Muscle of leg (tissue), 3 donors: ENCODE measurements at regions not wholly inside any gene's neighbourhood (a gene's known extent, or its start where the extent isn't known, plus 50 kb on each side); places are given as distances from the start of the nearest gene placed in this dataset.

Experiments
- DNase-seq: peaks from one replicate; pipeline ENCODE4 v3.0.0; 2013
- H3K27ac ChIP-seq: one replicate; pipeline ENCODE4 v1.5.1; 2013; ENCODE audit warnings: mild to moderate bottlenecking, low read length, control low read depth
- H3K27me3 ChIP-seq: one replicate; pipeline ENCODE4 v1.6.1; 2013; ENCODE audit warnings: low read length; ENCODE audit not compliant: control insufficient read depth, insufficient read depth
- H3K36me3 ChIP-seq: one replicate; pipeline ENCODE4 v1.6.1; 2013; ENCODE audit warnings: low read length; ENCODE audit not compliant: control insufficient read depth, insufficient read depth
- H3K4me1 ChIP-seq: one replicate; pipeline ENCODE4 v1.6.1; 2013; ENCODE audit warnings: low read length; ENCODE audit not compliant: control insufficient read depth, insufficient read depth
- H3K4me3 ChIP-seq: one replicate; pipeline ENCODE4 v1.5.1; 2013; ENCODE audit warnings: low read length, control low read depth
- H3K9me3 ChIP-seq: replicated peaks from 2 replicates; pipeline ENCODE4 v1.6.1; 2013; ENCODE audit warnings: low read depth, low read length; ENCODE audit not compliant: control insufficient read depth
- WGBS: methylation state at CpG from one replicate; pipeline ENCODE4 v1.1.5; 2013; ENCODE audit warnings: missing lambda C conversion rate; ENCODE audit not compliant: insufficient coverage; 5-methylcytosine and 5-hydroxymethylcytosine counted together

DNA sequence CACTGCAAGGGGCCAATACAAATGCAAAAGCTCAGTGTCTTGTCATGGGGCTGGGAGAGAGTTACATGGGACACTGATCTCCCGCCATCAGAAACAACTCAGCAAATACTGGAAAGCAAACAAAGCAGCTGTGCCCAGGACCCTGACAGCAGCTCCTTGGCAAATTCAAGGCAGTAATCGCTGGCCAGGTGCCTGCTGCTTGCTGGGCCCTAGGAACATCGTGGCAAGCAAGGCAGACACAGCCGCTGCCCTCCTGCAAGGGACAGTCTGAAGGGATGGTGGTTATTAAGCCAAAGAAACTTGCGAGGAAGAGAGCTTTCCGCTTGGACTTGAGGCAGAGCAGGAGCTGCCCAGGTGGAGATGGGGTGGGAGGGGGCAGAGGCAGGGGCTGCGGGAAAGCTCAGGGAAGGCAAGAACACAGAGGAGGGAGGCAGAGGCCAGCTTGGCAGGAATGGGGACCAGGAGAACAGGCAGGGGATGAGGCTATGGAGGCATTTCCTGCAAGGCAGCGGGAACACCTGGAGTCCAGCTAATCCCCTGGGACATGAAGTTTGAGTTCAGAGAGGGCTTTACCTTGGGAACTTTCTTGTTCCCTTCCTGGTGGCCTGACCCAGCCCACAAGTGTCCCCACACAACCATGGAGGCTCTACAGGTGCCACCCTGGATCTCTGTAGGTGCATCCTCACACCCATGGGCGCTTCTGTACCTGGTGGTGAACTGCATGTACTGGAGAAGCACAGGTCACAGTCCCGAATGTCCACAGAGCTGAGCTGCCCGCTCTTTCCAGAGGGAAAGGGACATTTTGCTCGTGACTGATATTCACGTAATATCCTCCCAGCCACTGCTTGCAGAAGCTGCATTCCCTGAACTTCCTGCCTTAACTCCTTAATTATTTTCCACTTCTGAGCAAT, 78.7 kb upstream of the ATP2B2 start:
- Histone ChIP-seq H3K27me3 (peaks cover 2% of the 10 kb centered on the region), H3K27ac (no peak overlapping the region), H3K4me1 (no peaks in the 10 kb centered on the region), H3K4me3 (no peak overlapping the region), H3K9me3 (no peaks in the 10 kb centered on the region), H3K36me3 (no peaks in the 10 kb centered on the region)
- DNase-seq: no peak
- 61% methylated on average over 13 of the region's 13 CpGs for WGBS

DNA sequence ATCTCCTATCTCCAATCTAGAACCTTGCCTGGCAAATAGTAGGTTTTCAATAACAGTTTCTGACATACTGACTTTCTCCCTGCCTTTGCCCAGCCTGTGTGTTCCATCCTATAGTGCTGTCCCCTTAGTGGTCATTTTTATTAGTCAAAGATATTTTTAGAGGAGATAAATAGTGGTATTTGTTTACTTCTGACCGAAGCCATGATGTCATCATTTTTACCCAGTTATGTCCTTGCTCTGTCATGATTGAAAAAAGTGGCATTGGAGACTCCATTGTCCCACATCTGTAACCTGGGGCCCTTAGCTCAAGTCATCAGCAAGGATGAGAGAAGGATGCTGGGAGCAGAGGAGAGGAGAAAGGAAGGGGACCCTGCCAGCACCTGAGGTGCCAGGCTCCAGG, 80.6 kb upstream of the ATP2B2 start:
- DNase-seq: no peak
- H3K36me3 ChIP-seq: no peaks in the 10 kb centered on the region
- no peak overlapping the region for H3K4me3 ChIP-seq
- WGBS: no CpG with 5 or more reads among the region's 1 CpG
- H3K4me1 ChIP-seq: no peaks in the 10 kb centered on the region
- peaks cover 2% of the 10 kb centered on the region for H3K27me3 ChIP-seq
- no peaks in the 10 kb centered on the region for H3K9me3 ChIP-seq
- no peak overlapping the region for H3K27ac ChIP-seq

GRCh38 chr3:10594915-10595314, 89.5 kb upstream of the ATP2B2 start:
- WGBS: 3% methylated on average over 3 of the region's 8 CpGs
- Histone ChIP-seq H3K27ac (no peak overlapping the region), H3K36me3 (no peaks in the 10 kb centered on the region), H3K4me3 (no peak overlapping the region), H3K9me3 (no peaks in the 10 kb centered on the region), H3K4me1 (no peaks in the 10 kb centered on the region), H3K27me3 (peaks cover 2% of the 10 kb centered on the region)
- peak; percentile 85 for DNase-seq

- DNase-seq: no peak
- H3K27me3 ChIP-seq: peaks cover 2% of the 10 kb centered on the region
- no peaks in the 10 kb centered on the region for H3K9me3 ChIP-seq
- 79% methylated on average over 11 of the region's 13 CpGs for WGBS
- no peak overlapping the region for H3K4me3 ChIP-seq
- no peaks in the 10 kb centered on the region for H3K36me3 ChIP-seq
- no peak overlapping the region for H3K27ac ChIP-seq
- H3K4me1 ChIP-seq: no peaks in the 10 kb centered on the region
These were observed 91.5 kb upstream of the ATP2B2 start for GRCh38 chr3:10596746-10597448.

- Histone ChIP-seq H3K9me3 (no peaks in the 10 kb centered on the region), H3K27ac (no peak overlapping the region), H3K4me3 (no peak overlapping the region), H3K36me3 (no peaks in the 10 kb centered on the region), H3K4me1 (no peaks in the 10 kb centered on the region), H3K27me3 (peaks cover 3% of the 10 kb centered on the region)
- WGBS: 61% methylated on average over 2 of the region's 4 CpGs
- DNase-seq: no peak
These were observed 92.3 kb upstream of the ATP2B2 start for GRCh38 chr3:10597733-10598132.

GRCh38 chr3:10599017-10599416, 93.6 kb upstream of the ATP2B2 start:
- no peak overlapping the region for H3K27ac ChIP-seq
- no peak overlapping the region for H3K4me3 ChIP-seq
- H3K27me3 ChIP-seq: peaks cover 4% of the 10 kb centered on the region
- no peaks in the 10 kb centered on the region for H3K36me3 ChIP-seq
- H3K9me3 ChIP-seq: no peaks in the 10 kb centered on the region
- no peaks in the 10 kb centered on the region for H3K4me1 ChIP-seq
- DNase-seq: no peak
- WGBS: 65% methylated on average over 5 of the region's 6 CpGs

DNA sequence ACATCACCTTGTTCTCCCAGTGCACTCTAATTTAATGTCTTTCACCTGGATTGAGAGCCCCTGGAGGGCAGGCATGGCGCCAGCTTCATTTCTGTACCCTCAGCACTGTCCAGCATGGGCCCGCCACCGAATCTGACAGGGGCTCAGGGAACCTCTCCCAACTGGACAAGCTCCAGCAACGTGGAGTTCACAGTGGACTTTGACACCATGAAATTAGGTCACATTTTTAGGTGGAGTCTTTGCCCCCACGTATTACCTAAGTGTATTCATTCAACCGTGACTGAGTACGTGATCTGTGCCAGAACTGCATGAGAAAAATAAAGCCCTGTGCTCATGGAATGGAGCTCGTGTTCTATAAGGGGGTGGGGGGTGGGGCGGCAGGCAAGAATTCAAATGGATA, 94.1 kb upstream of the ATP2B2 start:
- Histone ChIP-seq H3K27ac (no peak overlapping the region), H3K27me3 (peaks cover 4% of the 10 kb centered on the region), H3K4me3 (no peak overlapping the region), H3K36me3 (no peaks in the 10 kb centered on the region), H3K4me1 (no peaks in the 10 kb centered on the region), H3K9me3 (no peaks in the 10 kb centered on the region)
- WGBS: 63% methylated on average over 4 of the region's 9 CpGs
- DNase-seq: no peak

- 28% methylated on average over 5 of the region's 8 CpGs for WGBS
- no peak overlapping the region for H3K4me3 ChIP-seq
- no peak overlapping the region for H3K27ac ChIP-seq
- H3K27me3 ChIP-seq: peaks cover 4% of the 10 kb centered on the region
- no peaks in the 10 kb centered on the region for H3K4me1 ChIP-seq
- no peaks in the 10 kb centered on the region for H3K9me3 ChIP-seq
- peak; percentile 4 for DNase-seq
- no peaks in the 10 kb centered on the region for H3K36me3 ChIP-seq
These were observed 94.9 kb upstream of the ATP2B2 start for GRCh38 chr3:10600296-10600714.

- Histone ChIP-seq H3K27me3 (peaks cover 4% of the 10 kb centered on the region), H3K9me3 (no peaks in the 10 kb centered on the region), H3K27ac (no peak overlapping the region), H3K36me3 (no peaks in the 10 kb centered on the region), H3K4me3 (no peak overlapping the region), H3K4me1 (no peaks in the 10 kb centered on the region)
- no peak for DNase-seq
- WGBS: 93% methylated on average over 3 of the region's 5 CpGs
These were observed 95.3 kb upstream of the ATP2B2 start for GRCh38 chr3:10600726-10601125.

DNA sequence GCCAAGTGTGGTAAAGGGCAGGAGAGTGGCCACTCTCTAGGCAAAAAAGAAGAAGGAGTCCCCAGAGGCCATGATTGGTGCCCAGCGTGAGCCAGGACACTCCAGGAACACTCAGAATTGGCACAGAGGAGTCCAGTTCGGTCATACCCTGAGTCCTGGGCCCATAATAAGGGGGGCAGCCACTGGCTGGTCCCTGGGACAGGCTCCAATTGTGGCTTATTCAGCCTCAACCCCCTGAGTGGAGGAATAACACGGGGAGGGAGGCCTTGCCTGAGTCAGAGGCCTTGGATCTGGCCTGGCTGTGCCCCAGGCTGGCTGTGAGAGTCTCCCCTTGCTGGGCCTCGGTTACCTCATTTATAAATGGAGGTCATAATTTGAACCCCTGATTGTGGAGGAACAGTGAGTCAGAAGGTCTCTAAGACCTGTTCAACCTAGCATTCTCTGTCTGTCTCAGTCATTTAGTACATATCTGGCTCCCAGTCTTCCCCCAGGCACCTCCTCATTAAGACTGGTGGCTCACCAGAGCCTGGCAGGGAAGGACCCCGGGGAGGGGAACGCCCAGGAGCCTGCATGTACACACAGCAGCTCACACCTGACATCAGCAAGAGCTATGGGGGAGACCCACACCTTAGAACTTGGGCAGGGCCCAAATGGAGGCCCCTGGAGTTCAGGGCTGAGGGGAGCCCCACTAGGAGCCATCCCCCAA, 95.9 kb upstream of the ATP2B2 start:
- Histone ChIP-seq H3K4me1 (no peaks in the 10 kb centered on the region), H3K27ac (no peak overlapping the region), H3K27me3 (peaks cover 4% of the 10 kb centered on the region), H3K4me3 (no peak overlapping the region), H3K36me3 (no peaks in the 10 kb centered on the region), H3K9me3 (no peaks in the 10 kb centered on the region)
- DNase-seq: no peak
- 79% methylated on average over 4 of the region's 6 CpGs for WGBS
